SK-N-SH treated with all-trans-retinoic acid at 6 μM for 48 hours (cell line): ENCODE measurements at regions not wholly inside any gene's neighbourhood (a gene's known extent, or its start where the extent isn't known, plus 50 kb on each side); places are given as distances from the start of the nearest gene placed in this dataset.

Experiments
- GLIS3 ChIP-seq: fragments of 250-450 bp; sonication (Bioruptor Pico); IDR thresholded peaks from 2 replicates; pipeline ENCODE4 v1.5.0; 2020; ENCODE audit warnings: mild to moderate bottlenecking, moderate library complexity
- OSR1 ChIP-seq: fragments of 250-450 bp; sonication (Bioruptor Pico); IDR thresholded peaks from 2 replicates; pipeline ENCODE4 v1.8.0; 2022; ENCODE audit warnings: moderate library complexity, mild to moderate bottlenecking, inconsistent platforms
- TF ChIP-seq, protein P1 (sequence below): fragments of 250-450 bp; sonication (Bioruptor Pico); IDR thresholded peaks from 2 replicates; pipeline ENCODE4 v1.8.0; 2020; ENCODE audit warnings: mild to moderate bottlenecking, moderate library complexity, borderline replicate concordance
- TF ChIP-seq, protein P2 (sequence below): fragments of 250-450 bp; sonication (Bioruptor Pico); IDR thresholded peaks from 2 replicates; pipeline ENCODE4 v1.5.1; 2021; ENCODE audit warnings: mild to moderate bottlenecking, moderate library complexity

DNA sequence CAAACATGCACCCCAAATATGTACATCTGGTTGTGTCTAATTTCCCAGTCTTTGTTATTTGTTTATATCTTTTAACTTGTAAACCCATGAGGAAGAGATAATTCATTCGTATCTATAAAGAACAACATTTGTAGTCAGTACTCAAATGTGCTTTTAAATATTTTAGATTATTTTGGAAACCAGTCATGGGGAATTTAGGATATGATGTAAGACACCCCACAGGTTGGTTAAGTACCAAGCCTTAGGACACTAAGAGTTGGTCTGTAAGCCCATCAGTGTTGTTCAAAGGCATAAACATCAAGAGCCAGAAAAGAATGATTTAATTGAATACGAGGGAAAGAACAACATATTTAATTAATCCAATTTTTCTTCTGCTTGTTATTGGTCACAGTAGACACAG, 421.1 kb upstream of the SEMA3C start:
- TF ChIP-seq GLIS3 (CRISPR knock-in tag), result no peak
- TF ChIP-seq, protein P1, sequence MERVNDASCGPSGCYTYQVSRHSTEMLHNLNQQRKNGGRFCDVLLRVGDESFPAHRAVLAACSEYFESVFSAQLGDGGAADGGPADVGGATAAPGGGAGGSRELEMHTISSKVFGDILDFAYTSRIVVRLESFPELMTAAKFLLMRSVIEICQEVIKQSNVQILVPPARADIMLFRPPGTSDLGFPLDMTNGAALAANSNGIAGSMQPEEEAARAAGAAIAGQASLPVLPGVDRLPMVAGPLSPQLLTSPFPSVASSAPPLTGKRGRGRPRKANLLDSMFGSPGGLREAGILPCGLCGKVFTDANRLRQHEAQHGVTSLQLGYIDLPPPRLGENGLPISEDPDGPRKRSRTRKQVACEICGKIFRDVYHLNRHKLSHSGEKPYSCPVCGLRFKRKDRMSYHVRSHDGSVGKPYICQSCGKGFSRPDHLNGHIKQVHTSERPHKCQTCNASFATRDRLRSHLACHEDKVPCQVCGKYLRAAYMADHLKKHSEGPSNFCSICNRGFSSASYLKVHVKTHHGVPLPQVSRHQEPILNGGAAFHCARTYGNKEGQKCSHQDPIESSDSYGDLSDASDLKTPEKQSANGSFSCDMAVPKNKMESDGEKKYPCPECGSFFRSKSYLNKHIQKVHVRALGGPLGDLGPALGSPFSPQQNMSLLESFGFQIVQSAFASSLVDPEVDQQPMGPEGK (CRISPR knock-in tag), result no peak
- TF ChIP-seq OSR1 (CRISPR knock-in tag), result no peak
- TF ChIP-seq, protein P2, sequence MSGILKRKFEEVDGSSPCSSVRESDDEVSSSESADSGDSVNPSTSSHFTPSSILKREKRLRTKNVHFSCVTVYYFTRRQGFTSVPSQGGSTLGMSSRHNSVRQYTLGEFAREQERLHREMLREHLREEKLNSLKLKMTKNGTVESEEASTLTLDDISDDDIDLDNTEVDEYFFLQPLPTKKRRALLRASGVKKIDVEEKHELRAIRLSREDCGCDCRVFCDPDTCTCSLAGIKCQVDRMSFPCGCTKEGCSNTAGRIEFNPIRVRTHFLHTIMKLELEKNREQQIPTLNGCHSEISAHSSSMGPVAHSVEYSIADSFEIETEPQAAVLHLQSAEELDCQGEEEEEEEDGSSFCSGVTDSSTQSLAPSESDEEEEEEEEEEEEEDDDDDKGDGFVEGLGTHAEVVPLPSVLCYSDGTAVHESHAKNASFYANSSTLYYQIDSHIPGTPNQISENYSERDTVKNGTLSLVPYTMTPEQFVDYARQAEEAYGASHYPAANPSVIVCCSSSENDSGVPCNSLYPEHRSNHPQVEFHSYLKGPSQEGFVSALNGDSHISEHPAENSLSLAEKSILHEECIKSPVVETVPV, result no peak
